Tongue (tissue), 1 donor: ENCODE measurements at regions not wholly inside any gene's neighbourhood (a gene's known extent, or its start where the extent isn't known, plus 50 kb on each side); places are given as distances from the start of the nearest gene placed in this dataset.
A peak's percentile ranks its signal among the peaks of the same experiment; 100 is the strongest.
"Not testable (repeated sequence)": the region's sequence is repeated elsewhere in the genome, so short reads cannot be mapped to it uniquely, and the experiment has no call there.

ENCODE experiments used
- DNase-seq: peaks from one replicate; pipeline ENCODE4 v3.0.0-alpha.2; 2015

GRCh38 chr2:111480633-111481032 is 359.9 kb downstream of the BCL2L11 start:
- DNase-seq = not testable (repeated sequence)

DNA sequence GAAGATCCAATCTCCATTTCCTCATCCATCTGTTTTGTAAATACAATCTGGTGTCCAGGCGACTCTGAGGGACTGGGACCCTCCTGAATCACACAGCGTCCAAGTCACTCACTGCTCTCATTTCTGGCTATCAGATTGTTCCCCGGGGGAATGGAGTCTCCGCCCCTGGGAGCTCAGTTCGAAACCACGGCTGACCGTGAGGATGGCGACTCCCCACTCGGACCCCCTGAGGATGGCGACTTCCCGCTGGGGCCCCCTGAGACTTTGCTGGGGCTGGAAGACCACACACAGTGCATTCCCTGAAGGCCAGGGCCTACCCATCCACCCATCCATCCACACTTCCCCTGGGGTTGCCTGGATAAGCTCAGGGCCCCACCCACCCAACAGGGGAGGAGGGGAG is 360.5 kb downstream of the BCL2L11 start:
- not testable (repeated sequence) for DNase-seq

- not testable (repeated sequence) for DNase-seq
Observed at GRCh38 chr2:111482987-111483679, 362.4 kb downstream of the BCL2L11 start.

GRCh38 chr2:111484097-111484496 is 363.4 kb downstream of the BCL2L11 start:
- DNase-seq = not testable (repeated sequence)

DNA sequence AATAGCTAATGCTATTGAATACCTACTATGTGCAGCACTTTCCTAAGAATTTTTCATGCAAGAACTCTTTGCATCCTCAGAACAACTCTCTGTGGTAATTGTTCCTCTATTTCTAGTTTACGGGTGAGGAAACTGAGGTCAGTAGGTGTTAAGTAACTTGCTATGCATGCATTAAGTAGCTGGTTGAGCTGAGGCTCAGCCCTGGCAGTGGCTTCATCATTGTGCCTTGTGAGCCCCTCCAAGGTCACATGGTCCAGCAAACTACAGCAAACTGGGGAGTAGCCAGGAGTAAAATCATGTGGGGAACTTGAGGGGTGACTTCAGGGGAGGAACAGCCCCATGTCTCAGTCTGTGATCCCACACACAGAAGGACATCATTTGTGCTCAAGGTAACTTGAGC is 365.2 kb downstream of the BCL2L11 start:
- DNase-seq = not testable (repeated sequence)

DNA sequence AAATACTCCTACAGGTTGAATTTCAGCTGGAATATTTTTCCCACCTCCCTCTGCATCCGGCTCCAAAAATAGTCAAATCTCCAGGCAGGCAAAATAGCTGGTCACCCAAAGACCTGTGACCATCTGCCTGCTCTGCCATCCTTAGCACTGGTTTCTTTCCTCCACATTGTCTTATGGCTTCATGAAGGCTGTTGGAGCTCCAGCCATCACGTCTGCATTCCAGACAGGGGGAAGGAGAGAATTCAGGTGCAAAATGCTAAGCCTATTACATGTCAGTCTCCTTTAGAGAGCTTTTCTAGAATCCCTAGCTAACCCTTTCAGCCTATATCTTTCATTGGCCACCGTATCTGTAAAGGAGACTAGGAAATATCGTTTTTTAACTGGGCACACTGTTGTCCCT is 367.7 kb downstream of the BCL2L11 start:
- DNase-seq = not testable (repeated sequence)

GRCh38 chr2:111489460-111489859 is 368.7 kb downstream of the BCL2L11 start:
- DNase-seq = not testable (repeated sequence)

GRCh38 chr2:111491181-111491580 is 370.5 kb downstream of the BCL2L11 start:
- not testable (repeated sequence) for DNase-seq

GRCh38 chr2:111491614-111492013 is 370.9 kb downstream of the BCL2L11 start:
- not testable (repeated sequence) for DNase-seq

DNA sequence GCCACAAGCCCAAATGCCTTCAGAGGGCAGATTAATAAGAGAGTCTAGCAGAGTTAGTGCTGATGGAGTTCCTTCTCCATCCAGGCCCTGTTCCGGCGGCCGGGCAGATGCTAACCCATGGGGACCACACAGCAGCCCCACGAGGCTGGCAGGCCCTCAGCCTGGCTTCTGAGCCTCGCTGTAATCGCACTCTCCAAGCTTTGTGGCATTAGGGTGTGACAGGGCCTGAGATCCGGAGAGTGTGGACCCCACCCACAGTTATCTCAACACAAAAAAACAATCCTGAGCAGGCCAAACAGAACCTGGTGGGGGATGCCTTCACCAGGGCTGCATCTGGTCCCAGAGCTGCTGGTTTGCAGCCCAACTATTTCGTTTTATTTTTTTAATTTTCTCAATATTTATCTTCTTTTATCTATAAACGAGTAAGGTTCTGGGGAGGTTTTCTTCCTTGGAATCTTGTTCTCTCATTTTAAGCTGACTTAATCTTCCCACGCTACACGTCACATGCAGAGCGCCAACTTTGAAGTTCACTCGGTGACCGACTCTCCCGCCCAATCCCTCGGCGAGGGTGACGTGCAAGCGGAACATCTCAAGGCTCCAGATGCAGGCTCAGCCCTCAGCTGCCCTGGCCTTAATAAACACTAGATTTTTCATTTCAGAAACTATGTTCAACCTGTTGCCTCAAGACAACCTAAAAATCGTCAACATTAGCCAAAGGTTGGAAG is 372.4 kb downstream of the BCL2L11 start:
- not testable (repeated sequence) for DNase-seq

GRCh38 chr2:111493720-111494078 is 373.0 kb downstream of the BCL2L11 start:
- DNase-seq = not testable (repeated sequence)

DNA sequence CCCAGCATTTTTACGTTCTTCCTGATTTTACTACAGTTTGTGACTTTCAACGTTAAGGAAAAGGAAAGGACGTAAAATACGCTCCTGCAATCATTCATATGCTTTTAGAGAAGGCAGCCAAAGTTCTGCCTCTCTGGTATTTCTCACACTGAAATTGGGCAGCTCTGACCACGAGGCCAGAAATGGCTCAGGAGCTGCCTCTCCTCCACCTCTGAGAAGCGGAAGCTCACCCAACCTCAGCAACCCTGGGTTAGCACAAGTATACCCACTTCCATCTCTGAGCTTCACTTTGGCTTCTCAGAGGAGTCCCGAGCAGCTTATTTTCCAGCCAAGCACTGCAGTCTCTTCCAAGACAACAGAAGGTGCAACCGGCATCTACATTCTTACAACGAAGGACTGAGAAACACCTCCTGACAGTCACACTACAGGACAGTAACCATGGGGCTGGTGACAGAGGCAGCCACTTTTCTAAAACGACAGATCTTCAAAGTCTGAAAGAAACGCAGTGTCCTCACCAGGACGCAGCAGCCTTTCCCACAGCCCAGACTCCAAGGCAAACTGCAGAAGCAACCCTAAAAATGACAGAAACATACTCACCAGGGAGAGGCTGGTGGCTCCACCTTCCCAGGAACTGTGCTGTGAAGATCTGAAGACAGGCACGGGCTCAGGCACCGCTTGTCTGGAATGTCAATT is 373.7 kb downstream of the BCL2L11 start:
- DNase-seq = not testable (repeated sequence)

DNA sequence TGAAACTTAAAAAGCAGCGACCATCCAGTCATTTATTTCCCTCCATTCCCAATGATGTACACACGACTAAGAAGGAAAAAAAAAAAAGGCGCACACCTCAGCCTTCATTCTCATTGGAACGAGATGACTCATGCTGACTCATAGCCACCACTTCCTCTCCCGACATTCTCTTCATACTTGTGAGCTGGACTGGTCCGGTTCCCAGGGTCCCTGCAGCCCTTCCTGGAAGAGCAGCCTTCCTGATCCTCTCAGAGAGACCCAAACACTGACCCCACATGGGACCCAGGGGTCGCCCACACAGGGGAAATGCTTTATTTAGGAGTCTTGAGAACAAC is 374.2 kb downstream of the BCL2L11 start:
- DNase-seq = not testable (repeated sequence)

GRCh38 chr2:111495636-111496035 is 374.9 kb downstream of the BCL2L11 start:
- DNase-seq = peak; percentile 12

GRCh38 chr2:111496176-111496575 is 375.5 kb downstream of the BCL2L11 start:
- peak; percentile 4 for DNase-seq

DNA sequence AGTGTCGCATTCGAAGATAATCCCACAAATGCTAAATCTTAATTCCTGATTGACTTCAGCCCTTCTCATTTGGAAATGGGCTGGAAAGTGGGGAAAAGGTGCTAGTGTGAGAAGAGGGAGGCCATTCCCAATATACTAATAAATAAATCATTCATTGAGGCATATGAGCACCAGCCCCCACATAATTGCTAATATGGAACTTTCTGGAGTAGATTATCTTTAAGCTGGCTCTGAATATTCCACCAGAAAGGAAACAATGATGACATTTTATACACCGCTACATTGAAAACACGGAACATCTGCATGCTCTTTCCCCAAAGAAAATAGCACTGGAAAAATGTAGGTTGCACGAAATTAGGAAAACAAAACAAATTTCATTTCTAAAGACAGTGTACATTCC is 376.1 kb downstream of the BCL2L11 start:
- DNase-seq = not testable (repeated sequence)

GRCh38 chr2:111497270-111497669 is 376.6 kb downstream of the BCL2L11 start:
- not testable (repeated sequence) for DNase-seq

GRCh38 chr2:111500536-111501062 is 379.9 kb downstream of the BCL2L11 start:
- DNase-seq = not testable (repeated sequence)

DNA sequence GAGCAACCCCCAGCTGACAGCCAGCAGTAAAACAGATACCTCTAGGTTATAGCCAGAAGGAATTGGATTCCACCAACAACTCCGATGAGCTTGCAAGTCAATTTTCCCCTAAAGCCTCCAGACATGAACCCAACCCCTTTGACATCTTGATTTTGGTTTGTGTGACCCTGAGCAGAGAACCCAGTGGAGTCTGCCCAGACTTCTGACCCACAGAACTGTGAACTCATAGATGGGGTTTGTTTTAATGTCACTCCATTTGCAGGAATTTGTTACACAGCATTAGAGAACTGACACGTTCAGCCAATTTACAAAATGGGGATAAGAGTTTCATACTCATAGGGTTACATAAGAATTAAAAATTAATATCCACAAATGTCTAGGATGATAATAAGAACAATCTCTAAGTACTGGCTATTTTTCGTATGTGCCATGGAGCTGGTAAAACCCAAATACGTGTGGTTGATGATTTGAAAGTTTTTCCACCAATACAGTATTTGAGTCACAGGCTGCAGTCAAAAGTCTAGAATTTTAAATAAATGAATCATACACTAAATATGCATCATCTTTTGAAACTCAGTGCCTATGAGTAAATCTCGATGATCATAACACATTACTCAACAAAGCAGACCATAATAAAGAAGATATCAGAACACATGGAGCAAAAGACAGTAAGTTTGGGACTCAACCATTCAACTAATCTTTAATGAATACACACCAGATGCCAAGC is 380.0 kb downstream of the ANAPC1 start:
- DNase-seq = not testable (repeated sequence)

DNA sequence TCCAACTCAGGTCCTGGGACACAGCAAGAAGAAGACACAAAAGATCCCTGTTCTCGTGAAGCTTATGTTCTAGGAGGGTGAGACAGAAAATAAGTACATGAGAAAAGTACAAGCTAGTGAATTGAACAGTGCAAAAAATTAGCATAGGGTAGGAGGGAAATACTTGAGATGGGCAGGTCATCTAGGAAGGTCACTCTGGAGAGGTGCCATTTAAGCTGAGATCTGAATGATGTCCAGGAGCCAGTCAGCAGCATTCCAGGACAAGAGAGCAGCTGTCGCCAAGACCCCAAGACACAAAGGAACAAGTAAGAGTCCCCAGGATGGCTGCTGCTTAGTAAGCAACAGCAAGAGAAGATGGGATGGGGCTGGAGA is 379.4 kb downstream of the ANAPC1 start:
- DNase-seq = not testable (repeated sequence)

DNA sequence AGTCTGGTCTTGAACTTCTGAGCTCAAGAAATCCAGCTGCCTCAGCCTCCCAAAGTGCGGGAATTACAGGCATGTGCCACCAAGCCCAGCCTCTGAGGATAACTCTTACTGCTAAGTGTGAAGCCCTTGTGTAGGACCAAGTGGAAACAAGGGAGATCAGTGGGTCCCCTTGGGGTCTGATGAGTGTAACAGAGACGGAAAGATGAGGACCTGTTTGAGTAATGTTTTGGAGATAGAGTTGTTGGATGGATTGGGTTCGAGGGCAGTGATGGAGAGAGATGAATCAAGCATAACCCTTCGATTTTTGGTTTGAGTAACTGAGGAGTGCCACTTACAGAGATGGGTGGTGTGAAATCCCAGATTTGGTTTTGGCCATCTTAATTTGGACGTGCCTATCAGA is 378.7 kb downstream of the ANAPC1 start:
- DNase-seq = not testable (repeated sequence)

- DNase-seq = not testable (repeated sequence)
Observed at GRCh38 chr2:111506936-111507335, 377.1 kb downstream of the ANAPC1 start.
